GM19438 (cell line): ENCODE measurements at regions not wholly inside any gene's neighbourhood (a gene's known extent, or its start where the extent isn't known, plus 50 kb on each side); places are given as distances from the start of the nearest gene placed in this dataset.

Experiments
- ATAC-seq: cut with Tn5 transposase; IDR thresholded peaks from one replicate; pipeline ENCODE4 v1.9.1; 2021; ENCODE audit warnings: low read depth; ENCODE audit not compliant: unreplicated experiment

DNA sequence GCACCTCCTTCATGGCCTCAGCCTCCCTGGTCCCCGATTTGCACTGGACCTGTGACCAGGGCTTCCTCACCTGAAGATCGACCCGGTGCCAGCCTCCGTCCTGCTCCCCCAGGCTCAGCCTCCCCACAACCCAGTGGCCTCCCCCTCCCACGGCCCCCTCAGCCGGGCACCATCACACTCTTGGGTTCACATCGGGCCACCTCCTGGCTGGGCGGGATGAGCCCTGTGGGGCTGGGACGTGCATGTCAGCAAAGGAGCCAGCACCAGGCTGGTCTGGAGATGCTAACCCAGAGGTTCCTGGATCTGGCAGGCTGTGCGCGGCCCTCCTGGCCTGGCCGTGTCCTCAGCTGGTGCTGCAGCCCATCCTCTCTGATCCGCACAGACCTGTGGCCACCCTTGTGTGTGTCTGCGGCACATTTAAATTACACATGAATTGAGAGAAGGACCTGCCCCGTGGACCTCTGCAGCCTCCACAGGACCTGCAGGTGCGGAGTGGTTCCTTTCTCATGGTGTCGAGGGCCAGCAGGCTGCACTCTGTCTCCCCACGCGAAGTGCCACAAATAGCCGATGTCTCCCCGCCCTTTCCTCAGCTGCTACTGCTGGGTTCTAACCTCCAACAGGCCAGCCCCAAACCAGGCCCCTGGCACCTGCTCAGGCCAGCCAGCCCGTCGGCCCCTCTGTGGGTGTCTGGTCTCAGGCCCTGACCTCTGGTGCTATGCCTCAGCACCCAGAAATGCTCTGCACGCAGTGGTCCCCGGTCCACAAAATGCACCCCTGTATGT lies 237.5 kb downstream of the ERMARD start:
- ATAC-seq: no peak

DNA sequence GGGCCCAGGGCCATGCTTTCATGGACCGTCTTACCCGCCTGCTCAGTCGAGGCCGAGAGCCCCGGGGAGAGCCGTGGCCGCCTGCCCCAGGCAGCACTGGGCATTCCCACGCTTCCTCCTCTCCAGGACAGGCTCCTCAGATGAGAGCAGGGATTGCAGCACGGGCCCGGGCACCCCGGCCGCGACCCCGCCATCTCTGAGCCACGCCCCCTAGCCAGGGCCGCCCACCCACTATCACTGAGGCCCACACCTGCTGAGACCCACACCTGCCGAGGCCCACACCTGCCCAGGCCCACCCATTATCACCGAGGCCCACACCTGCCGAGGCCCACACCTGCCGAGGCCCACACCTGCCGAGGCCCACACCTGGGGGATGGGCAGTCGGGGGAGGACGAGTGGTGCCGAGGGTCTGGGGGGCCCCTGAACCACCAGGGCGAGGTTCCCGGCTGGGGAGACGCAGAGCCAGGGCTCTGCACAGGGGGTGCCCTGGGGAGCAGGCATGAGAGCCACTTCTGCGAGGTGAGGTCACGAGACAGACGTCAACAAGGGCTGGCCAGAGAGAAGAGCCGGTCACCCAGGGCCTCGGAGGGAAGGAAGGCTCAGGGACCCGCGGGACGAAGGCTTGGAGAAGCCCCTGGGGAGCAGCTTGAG lies 235.6 kb downstream of the ERMARD start:
- no peak for ATAC-seq

DNA sequence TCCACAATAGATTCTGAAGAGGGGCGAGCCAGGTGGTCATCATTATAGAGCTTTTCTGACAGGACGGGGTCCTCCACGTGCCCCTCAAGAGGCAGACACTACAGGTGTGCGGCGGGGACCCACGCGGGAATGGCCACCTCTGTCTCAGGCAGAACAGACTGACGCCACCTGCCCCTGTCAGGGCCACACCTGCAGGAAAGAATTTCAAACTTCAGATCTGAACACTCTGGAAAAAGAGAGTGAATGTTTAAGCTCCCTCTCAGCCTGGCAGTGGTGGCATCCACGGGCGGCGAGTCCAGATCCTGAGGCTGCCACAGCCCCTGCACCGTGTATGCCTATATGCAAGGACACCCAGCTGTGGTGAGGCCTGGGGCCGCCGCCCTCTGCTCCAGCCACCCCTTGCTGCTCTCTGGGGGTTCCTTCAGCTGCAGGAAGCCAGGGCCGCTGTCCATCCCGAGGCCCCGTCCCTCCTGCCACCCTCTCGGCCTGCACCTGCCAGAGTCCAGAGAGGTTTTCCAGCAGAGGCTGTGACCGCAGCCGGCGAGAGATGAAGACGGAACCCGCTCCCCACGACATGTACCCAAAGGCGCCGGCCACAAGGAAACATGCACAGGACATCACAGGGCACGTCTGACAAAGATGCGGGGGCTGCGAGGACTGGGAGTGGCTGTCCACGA lies 234.9 kb downstream of the ERMARD start:
- ATAC-seq: no peak

DNA sequence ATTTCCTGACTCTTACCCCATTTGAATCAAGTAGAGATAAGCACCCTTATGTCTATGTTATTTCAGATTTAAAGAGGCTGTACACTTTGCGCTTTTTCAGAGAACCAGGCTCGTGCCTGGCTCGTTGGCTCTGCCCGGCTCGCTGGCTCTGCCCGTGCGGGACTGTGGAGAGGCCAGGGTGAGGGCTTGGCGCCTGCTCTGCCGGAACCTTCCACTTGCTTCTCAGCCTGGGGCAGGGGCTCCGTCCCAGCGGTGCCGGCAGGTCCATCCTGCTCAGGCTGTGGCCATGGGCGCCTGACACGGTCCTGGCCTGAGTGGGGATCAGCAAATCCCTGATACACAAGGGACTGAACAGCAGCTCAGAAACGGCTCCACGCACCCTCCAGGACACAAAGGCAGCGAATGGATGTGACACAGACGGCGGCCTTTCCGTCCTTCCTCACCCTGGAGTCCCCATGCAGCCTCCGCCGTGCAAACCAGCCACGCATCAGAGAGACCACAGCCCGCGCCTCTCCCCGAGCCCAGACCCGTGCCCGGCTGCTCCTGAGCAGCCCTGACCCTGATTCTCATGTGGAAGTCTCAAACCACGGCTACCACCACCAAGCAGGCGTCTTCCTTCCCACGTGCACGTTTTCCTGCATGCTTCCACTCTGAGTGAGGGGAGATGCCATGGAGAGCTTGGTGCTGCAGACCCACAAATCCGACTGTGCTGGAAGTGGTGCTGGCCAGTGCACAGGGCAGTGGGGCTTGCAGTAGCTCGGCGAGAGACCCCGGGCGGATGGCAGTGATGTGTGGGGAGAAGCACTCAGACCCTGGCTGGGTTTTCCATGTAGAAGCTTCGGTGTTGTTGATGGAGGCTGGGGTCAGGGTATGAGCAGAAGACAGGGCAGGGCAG lies 233.9 kb downstream of the ERMARD start:
- no peak for ATAC-seq

DNA sequence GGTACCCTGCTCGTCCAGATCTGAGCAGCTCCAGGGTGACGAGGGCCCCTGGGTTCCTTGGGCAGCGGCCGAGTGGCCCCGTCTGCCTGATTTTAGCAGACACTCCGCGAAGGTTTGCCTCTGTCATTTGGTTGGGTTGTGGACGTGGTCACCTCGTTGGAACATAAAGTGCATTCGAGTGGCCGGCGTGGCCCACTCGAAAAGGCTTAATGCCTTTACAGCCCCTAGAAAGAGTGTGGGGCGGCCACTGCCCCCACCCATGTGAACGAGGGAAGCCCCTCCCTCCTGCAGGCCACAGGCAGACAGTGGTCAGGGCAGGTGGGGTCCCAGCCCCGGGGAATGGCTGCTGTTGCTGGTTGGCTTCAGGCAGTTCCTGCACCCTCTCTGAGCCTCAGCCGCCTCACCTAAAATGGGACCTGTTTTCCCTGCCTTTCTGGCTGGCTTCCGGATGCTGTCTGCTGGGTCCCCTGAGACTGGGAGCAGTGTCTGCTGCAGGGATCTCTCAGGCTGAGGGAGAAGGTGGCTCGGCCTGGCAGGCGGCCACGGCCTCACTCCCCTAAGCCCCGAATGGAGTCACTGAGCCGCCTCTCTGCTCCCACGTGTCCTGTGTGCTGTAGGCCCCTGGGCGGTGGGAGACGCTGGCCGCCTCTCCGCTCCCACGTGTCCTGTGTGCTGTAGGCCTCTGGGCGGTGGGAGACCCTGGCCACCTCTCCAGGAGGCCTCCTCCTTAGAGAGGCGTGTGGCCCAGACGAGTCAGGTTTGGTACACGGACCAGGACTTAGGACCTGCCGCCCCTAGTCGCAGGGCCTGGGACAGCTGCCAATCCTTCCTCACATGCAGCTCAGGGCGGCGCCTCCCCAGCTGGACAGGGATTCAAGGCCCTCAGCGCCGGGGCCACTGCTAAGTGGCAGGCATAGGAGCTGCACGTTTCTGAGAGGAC lies 233.0 kb downstream of the ERMARD start:
- no peak for ATAC-seq

DNA sequence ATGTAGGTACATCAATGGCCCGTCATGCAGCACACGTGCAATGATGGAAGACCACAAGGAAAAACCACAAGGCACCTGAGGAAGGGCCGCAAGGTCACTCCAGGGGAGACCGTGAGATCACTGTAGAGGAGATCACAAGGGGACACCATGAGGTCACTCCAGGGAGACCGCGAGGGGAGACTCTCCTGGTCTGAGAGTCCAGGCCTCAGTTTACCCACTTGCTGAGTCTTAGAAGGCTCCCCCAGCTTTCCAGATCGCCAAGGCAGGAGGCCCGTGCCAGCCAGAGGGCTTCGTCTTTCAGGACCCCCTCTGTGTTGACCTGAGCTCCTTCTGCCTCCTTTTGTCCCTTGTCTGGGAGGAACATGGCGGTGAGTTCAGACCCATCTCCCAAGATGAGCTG lies 232.2 kb downstream of the ERMARD start:
- no peak for ATAC-seq

DNA sequence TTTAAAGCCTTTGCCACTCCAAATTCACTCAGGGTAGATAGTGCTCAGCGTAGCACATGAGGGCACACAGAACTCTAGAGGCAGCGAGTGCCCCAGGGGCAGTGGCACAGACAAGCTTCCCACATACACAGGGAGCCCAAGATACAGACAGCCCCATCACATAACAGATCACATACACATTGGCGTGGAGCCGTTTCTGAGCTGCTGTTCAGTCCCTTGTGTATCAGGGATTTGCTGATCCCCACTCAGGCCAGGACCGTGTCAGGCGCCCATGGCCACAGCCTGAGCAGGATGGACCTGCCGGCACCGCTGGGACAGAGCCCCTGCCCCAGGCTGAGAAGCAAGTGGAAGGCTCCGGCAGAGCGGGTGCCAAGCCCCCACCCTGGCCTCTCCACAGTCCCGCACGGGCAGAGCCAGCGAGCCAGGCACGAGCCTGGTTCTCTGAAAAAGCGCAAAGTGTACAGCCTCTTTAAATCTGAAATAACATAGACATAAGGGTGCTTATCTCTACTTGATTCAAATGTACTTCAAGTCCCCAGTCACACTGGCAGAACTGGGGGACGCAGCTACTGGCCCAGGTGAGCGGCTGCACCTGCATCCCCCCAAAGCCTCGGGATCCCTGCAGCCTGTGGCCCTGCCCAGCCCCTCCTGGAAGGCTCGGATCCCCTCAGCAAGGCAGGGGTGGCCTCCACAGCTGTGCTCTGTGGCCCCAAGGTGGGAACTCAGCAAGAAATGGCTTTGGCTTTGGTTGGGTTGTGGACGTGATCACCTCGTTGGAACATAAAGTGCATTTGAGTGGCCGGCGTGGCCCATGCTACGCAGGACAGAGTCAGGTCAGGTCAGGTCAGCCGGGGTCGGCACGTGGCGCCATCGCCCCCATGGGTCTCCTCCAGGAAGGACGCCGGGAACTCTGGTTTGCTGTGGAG lies 231.3 kb downstream of the ERMARD start:
- no peak for ATAC-seq

DNA sequence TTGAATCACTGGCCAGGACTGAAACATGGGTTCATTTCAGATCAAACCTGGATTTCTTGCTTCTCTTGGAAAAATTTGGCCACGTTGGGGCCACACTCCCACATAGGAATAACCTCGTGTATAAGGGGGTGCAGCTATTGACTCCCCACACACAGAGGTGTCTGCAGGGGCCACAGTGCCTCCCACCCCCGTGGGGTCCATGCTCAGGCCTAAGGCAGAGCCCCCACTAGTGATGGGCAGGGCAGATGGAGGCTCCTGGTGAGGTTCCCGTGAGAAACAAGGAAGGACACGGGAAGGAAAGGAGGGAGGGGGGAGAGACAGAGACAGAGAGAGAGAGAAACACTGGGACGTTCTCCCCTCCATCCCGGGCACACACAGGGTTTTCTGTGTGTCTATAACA lies 230.5 kb downstream of the ERMARD start:
- ATAC-seq: no peak

DNA sequence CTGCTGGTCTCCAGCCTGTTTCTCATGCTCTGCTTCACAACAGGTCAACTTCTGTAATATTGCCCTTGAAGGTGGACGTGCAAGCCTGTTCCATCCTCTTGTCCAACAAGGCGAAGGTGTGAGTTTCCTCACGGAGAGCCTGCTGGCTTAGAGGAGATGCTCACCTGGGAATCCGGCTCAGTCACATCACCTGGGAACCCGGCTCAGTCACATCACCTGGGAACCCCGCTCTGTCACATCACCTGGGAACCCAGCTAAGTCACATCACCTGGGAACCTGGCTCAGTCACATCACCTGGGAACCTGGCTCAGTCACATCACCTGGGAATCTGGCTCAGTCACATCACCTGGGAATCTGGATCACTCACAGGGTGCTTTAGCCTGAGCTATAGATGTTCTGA lies 230.1 kb downstream of the ERMARD start:
- no peak for ATAC-seq

DNA sequence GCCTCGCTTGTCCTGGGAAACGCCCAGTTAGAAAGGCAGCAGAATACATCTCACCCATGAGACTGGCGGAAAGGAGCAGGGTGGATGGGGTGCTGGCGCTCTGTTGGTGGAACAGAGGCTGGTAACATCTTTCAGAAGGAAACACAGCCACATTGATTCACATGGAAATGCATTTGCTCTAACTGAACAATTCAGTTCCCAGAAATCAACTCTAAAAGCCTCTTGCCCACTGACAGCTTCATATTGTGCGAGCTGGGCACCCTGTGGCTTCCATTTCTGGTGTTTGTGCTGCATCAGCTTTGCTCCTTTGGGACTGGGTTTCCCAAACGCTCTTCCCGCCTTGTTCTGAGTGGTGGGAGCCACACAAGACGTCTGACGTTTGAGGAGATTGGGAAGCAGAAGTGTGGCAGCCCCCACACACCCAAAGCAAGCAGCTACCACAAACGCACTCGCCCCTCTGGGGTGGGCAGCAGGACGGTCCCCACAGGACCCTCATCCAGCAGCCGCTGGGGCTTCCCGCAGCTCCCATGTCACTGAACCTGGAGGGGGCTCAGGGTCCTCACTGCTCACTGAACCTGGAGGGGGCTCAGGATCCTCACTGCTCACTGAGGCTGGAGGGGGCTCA lies 229.5 kb downstream of the ERMARD start:
- ATAC-seq: no peak

DNA sequence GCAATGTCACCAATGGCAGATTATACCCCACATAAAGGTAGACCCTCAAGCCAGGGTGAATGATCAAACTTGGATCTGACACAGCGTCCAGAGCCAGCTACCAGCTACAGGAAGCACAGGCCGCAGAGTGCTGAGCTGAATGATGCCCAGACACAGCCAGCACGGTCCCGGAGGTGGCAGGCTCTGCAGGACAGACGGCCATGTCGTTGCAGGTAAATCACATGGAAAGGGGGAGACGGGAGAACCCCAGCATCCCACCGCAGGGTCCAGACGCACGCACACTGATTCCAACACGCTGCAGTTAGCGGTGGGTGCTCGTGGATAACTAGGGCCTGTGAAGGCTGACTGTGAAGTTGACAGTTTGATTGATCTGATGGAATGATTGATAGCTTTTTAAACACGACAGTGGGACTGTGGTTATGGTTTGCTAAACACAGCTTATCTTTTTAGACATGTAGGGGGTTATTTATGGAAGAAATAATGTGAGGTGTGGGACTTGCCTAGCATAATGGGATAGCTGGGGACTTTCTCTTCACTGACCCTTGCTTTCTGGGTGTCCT lies 228.5 kb downstream of the ERMARD start:
- ATAC-seq: no peak

DNA sequence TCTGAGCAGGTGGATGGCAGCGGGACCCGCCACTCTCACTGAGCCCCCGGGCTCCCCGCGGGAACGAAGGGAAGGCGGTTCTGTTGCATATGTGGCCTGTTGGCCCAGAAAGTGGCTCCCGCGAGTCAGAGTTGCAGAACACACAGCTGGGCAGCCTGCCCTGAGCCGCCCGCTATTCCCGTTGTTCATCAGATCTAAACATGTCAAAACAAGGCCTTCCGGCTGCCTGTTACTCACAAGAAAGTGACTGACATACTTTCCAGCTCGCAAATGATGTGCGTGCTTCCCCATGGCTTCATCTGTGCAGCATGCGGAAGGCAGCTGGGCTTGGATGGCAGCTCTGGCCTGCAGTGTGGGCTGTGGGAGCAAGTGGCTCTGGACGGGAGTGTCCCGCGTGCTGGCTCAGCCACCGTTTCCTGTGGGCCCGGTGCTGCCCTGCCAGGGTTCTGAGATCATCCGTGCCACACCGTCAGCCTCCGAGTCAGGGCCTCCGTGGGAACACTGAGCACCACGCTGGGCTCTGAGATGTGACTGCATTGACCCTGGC lies 227.3 kb downstream of the ERMARD start:
- ATAC-seq: no peak

DNA sequence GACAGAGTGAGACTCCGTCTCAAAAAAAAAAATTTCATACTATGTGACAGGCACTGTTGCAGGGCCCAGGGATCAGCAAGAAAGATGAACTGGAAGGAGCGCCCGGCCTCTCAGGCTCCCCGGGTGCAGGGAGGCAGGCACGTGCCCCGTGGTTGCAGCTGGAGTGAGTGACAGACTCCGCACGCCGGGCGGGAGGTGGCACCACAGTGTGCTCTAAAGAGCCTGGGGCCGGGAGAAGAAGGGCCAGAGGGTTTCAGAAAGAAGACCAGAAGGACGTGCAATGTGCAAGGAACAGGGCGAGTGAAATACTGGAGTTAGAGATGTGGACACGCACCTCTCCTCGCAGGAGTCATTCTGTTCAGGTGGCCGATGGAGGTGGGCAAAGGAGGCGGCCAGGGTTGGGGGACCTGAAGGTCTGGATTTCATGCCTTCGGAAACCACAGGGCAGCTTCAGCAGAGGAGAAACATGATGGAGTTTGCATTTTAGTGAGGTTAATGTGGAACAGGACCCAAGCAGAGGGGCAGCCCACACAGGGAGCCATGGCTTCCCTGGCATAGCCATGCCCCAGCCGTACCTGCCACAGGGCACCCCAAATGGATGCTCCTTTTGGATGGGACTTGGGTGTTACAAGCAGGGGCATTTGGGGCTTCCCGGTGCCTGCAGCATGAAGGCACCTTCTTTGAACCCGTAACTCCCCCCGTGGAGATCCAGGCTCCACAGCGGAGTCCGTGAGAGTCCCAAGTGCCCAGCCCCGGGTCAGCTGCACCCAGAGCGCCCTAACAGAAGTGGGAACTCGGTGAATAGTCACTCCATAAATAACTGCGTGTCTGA lies 226.2 kb downstream of the ERMARD start:
- ATAC-seq: no peak

DNA sequence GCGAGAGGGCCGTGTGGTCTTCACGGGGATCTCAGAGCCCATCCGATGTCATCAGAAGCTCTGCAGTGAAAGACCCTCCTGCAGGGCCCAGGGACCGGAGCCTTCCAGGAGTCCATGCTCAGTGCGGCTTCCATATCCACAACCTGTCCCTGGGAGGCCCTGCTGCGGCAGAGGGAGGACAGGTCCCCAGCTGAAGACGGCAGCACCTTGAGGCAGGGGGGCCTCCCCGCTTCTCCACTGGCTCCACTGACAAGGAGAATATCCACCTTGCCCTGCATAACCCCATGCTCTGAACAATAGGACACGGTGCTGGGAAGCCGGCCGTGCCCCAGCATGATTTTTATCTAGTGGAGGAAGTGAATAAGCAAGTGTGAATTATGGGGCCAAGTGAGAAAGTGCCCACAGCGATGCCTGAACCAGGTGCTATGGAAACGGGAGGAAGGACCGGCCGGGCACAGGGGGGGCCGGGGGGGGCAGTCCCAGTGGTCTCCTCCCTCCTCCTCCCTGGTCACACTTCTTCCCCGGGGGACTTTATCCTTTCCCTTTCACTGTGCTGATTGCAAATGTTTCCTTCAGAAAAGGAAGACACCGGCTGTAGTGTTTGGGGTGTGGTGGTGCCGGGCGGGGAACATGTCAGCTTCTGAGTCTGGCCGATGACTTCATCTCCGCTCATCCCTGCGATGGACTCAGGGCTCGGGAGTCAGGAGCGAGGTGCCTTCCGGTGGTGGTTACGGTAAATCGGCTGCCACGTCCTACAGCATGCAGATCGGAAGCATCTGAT lies 225.1 kb downstream of the ERMARD start:
- no peak for ATAC-seq

DNA sequence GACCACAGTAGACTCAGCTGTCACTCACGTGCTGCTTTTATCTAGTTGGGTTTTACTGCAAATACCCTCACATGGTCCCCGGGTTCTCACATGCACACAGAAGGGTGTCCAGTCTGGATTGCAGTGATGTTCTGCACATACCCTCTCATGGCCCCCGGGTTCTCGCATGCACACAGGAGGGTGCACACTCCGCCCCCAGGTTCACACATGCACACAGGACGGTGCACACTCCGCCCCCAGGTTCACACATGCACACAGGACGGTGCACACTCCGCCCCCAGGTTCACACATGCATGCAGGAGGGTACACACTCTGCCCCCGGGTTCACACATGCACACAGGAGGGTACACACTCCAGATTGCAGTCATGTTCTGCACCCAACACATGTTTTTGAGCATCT lies 224.3 kb downstream of the ERMARD start:
- no peak for ATAC-seq

DNA sequence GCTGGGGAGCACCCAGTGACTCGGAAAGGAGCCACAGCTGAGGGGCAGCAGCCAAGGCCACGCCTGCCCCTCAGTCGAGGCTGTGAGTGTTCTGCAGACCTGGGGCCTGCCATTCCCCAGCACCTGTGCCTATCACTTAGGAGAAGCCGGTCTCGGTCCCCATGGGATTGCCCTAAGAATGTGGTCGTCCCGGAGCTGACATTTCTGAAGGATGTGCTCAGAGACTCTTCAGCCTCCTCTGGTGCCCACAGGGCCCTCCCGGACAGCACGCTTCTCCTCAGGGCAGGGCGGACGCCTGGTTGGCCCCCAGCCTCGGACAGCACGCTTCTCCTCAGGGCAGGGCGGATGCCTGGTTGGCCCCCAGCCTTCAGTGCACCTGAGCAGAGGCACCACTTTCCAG lies 223.9 kb downstream of the ERMARD start:
- no peak for ATAC-seq
